Naive thymus-derived CD4-positive, alpha-beta T cell (primary cell): ENCODE measurements at regions not wholly inside any gene's neighbourhood (a gene's known extent, or its start where the extent isn't known, plus 50 kb on each side); places are given as distances from the start of the nearest gene placed in this dataset.

Source experiments
- ATAC-seq: fragments of 150-1000 bp; cut with Tn5 transposase; 2 replicates; pipeline ENCODE4 v1.10.0; 2021; ENCODE audit warnings: mild to moderate bottlenecking, moderate library complexity
- CTCF ChIA-PET: fragments of 350-600 bp; sonication (Branson Sonifier 250); formaldehyde crosslinking; loops from one replicate; lab custom pipeline; 2021; ENCODE audit warnings: antibody characterized with exemption; lab: Charles Lee
- POLR2A ChIA-PET: fragments of 350-600 bp; sonication (Branson Sonifier 250); formaldehyde crosslinking; loops from one replicate; lab custom pipeline; 2021; ENCODE audit warnings: antibody characterized with exemption, inconsistent platforms; lab: Charles Lee
- DNase-seq, 9 donors: peaks; one replicate each; pipeline versions ENCODE4 v3.0.0 to v3.0.0-alpha.2; 2020 to 2022; ENCODE audit warnings: mixed read lengths in 1 of 9
- H3K27ac ChIP-seq: one replicate; pipeline ENCODE4 v1.7.0; 2013; ENCODE audit warnings: mild to moderate bottlenecking, low read depth, low read length, moderate library complexity
- H3K27me3 ChIP-seq, 2 donors: one replicate each; pipeline ENCODE4 v1.7.0; 2013; ENCODE audit warnings: low read length in 2 of 2, mild to moderate bottlenecking in 2 of 2, moderate library complexity in 2 of 2; ENCODE audit not compliant: control insufficient read depth in 2 of 2, insufficient read depth in 2 of 2
- H3K36me3 ChIP-seq, 3 experiments: 1 replicate in 2 of 3; 2 replicates in 1 of 3; pipeline ENCODE4 v1.7.0; 2013; ENCODE audit warnings: low read length in 3 of 3, mild to moderate bottlenecking in 3 of 3, moderate library complexity in 1 of 3; ENCODE audit not compliant: insufficient read depth in 3 of 3, control insufficient read depth in 2 of 3
- H3K4me1 ChIP-seq, 2 donors: one replicate each; pipeline ENCODE4 v1.7.0; 2013; ENCODE audit warnings: low read length in 2 of 2, mild to moderate bottlenecking in 2 of 2, moderate library complexity in 1 of 2; ENCODE audit not compliant: control insufficient read depth in 2 of 2, insufficient read depth in 2 of 2
- H3K4me3 ChIP-seq: 2 replicates; pipeline ENCODE4 v1.7.0; 2013; ENCODE audit warnings: mild to moderate bottlenecking, low read length
- H3K9me3 ChIP-seq, 3 experiments: 1 replicate in 2 of 3; 2 replicates in 1 of 3; pipeline ENCODE4 v1.7.0; 2013; ENCODE audit warnings: low read length in 3 of 3; ENCODE audit not compliant: control insufficient read depth in 2 of 3
- H3K27ac Mint-ChIP-seq, 9 donors: one replicate each; pipeline ENCODE4 v1.8.0; 2020 to 2022; ENCODE audit warnings: mixed read lengths in 9 of 9, mild to moderate bottlenecking in 8 of 9, moderate library complexity in 5 of 9, inconsistent platforms in 2 of 9
- H3K27me3 Mint-ChIP-seq, 5 donors: one replicate each; pipeline ENCODE4 v1.8.0; 2021 to 2022; ENCODE audit warnings: mixed read lengths in 5 of 5, mild to moderate bottlenecking in 1 of 5
- H3K36me3 Mint-ChIP-seq, 5 donors: one replicate each; pipeline ENCODE4 v1.8.0; 2020 to 2022; ENCODE audit warnings: mixed read lengths in 5 of 5, mild to moderate bottlenecking in 3 of 5, inconsistent platforms in 1 of 5
- H3K4me1 Mint-ChIP-seq, 7 donors: one replicate each; pipeline ENCODE4 v1.8.0; 2020 to 2022; ENCODE audit warnings: mixed read lengths in 7 of 7, mild to moderate bottlenecking in 3 of 7, inconsistent platforms in 1 of 7
- H3K4me3 Mint-ChIP-seq, 10 donors: one replicate each; pipeline ENCODE4 v1.8.0; 2020 to 2022; ENCODE audit warnings: mild to moderate bottlenecking in 10 of 10, mixed read lengths in 10 of 10, moderate library complexity in 6 of 10, inconsistent platforms in 2 of 10
- H3K9me3 Mint-ChIP-seq, 11 donors: one replicate each; pipeline ENCODE4 v1.8.0; 2020 to 2022; ENCODE audit warnings: mixed read lengths in 11 of 11, mild to moderate bottlenecking in 4 of 11, inconsistent platforms in 1 of 11, moderate library complexity in 1 of 11
- intact Hi-C, 2 donors: fragments of 100-400 bp; cut with micrococcal nuclease; formaldehyde crosslinking; loops; one replicate each; pipeline ENCODE4 v1.15.1; 2023

DNA sequence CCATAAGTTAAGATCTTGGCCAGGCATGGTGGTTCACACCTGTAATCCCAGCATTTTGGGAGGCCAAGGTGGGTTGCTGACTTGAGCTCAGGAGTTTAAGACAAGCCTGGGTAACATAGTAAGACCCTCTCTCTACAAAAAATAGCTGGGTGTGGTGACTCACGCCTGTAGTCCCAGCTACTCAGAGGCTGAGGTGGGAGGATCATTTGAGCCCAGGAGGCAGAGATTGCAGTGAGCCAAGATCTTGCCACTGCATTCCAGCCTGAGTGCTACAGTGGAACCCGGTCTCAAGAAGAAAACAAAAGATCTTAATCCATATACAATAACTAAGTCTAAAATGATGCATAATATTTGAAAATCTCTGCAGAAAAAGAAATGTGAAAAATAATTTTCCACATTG, 165.5 kb upstream of the NR5A2 start:
- Mint-ChIP-seq H3K4me3 (no peak overlapping the region), H3K27me3 (peaks cover 10 to 46% (median 24%) of the 10 kb centered on the region in 5 donors), H3K36me3 (no peaks in the 10 kb centered on the region), H3K4me1 (peaks cover 4 to 11% (median 6%) of the 10 kb centered on the region in 7 donors), H3K9me3 (peaks cover 0 to 1% (median 0%) of the 10 kb centered on the region in 11 donors), H3K27ac (no peak overlapping the region)
- ATAC-seq = no peak
- H3K27ac ChIP-seq = no peak overlapping the region
- ChIA-PET POLR2A (no interaction called here), CTCF (interaction anchor here (0.6 kb wide), 1 partner anchor 23 kb away, joined by 3 read pairs; no protein-coding TSS in a partner anchor)
- intact Hi-C loops = no loop called here
- no peaks in the 10 kb centered on the region for H3K27me3 ChIP-seq
- H3K4me1 ChIP-seq = no peaks in the 10 kb centered on the region
- H3K4me3 ChIP-seq = no peak overlapping the region
- no peaks in the 10 kb centered on the region for H3K36me3 ChIP-seq
- no peak for DNase-seq
- H3K9me3 ChIP-seq = no peaks in the 10 kb centered on the region

- DNase-seq (no peak), ATAC-seq (no peak)
- H3K4me1 Mint-ChIP-seq = peaks cover 0 to 8% (median 0%) of the 10 kb centered on the region in 7 donors
- intact Hi-C loops = no loop called here
- Histone ChIP-seq H3K27ac (no peak overlapping the region), H3K27me3 (no peaks in the 10 kb centered on the region), H3K9me3 (no peaks in the 10 kb centered on the region), H3K36me3 (no peaks in the 10 kb centered on the region), H3K4me1 (no peaks in the 10 kb centered on the region), H3K4me3 (no peak overlapping the region)
- no peak overlapping the region for H3K4me3 Mint-ChIP-seq
- H3K27ac Mint-ChIP-seq = no peak overlapping the region
- H3K27me3 Mint-ChIP-seq = peaks cover 6 to 40% (median 12%) of the 10 kb centered on the region in 5 donors
- CTCF ChIA-PET = no interaction called here
- POLR2A ChIA-PET = no interaction called here
- H3K9me3 Mint-ChIP-seq = peaks cover 0 to 1% (median 0%) of the 10 kb centered on the region in 11 donors
- H3K36me3 Mint-ChIP-seq = no peaks in the 10 kb centered on the region
Observed at GRCh38 chr1:199866210-199866617, 161.3 kb upstream of the NR5A2 start.

DNA sequence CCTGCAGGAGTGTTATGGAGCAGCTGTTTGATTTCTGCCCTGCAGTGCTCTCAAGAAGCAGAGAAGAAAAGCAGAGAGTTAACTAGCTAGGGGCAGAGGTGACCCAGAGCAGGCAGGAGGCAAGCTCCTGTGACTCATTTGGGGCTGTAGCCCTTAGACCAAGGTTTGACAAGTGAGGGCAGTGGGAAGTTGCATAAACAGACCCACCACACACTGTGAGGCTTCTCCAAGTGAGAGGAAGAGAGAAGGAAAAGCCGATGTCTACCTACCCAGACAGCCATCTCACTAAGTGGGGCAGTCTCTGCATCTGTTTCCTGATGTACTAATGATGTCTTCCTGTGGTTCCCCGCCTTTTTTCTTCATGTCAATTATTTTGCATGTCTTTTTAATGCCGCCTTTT, 159.9 kb upstream of the NR5A2 start:
- CTCF ChIA-PET = no interaction called here
- Histone ChIP-seq H3K9me3 (no peaks in the 10 kb centered on the region), H3K4me1 (no peaks in the 10 kb centered on the region), H3K27me3 (no peaks in the 10 kb centered on the region), H3K27ac (no peak overlapping the region), H3K4me3 (no peak overlapping the region), H3K36me3 (no peaks in the 10 kb centered on the region)
- Mint-ChIP-seq H3K36me3 (no peaks in the 10 kb centered on the region), H3K27me3 (peaks cover 4 to 38% (median 9%) of the 10 kb centered on the region in 5 donors), H3K27ac (no peak overlapping the region), H3K4me1 (peaks cover 0 to 8% (median 0%) of the 10 kb centered on the region in 7 donors), H3K9me3 (peaks cover 0 to 1% (median 0%) of the 10 kb centered on the region in 11 donors), H3K4me3 (no peak overlapping the region)
- DNase-seq (no peak), ATAC-seq (peak; percentile 52)
- POLR2A ChIA-PET = no interaction called here
- intact Hi-C loops = no loop called here

DNA sequence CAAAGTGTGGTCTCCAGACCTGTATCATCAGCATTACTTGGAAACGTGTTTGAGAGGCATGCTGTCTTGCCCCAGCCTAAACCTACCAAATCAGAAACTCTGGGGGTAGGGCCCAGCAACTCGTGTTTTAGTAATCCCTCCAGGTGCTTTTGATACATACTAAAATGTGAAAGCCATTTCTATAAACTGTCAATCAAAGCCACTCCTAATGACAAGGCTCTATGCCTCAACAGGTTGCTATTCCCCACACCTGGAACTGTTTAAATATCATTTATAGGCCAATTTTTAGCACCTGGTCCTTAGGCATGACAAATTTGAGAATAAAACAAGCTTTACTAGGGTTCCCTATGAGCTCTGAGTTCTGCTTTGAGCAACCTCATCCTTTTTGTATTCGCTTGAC, 158.7 kb upstream of the NR5A2 start:
- Histone ChIP-seq H3K27ac (no peak overlapping the region), H3K36me3 (no peaks in the 10 kb centered on the region), H3K9me3 (no peaks in the 10 kb centered on the region), H3K4me1 (no peaks in the 10 kb centered on the region), H3K27me3 (no peaks in the 10 kb centered on the region), H3K4me3 (no peak overlapping the region)
- Mint-ChIP-seq H3K9me3 (peaks cover 0 to 1% (median 0%) of the 10 kb centered on the region in 11 donors), H3K36me3 (no peaks in the 10 kb centered on the region), H3K4me3 (no peak overlapping the region), H3K27ac (no peak overlapping the region), H3K27me3 (peaks cover 9 to 36% (median 12%) of the 10 kb centered on the region in 5 donors), H3K4me1 (peaks cover 0 to 8% (median 0%) of the 10 kb centered on the region in 7 donors)
- intact Hi-C loops = no loop called here
- POLR2A ChIA-PET = no interaction called here
- CTCF ChIA-PET = no interaction called here
- no peak for DNase-seq
- no peak for ATAC-seq

DNA sequence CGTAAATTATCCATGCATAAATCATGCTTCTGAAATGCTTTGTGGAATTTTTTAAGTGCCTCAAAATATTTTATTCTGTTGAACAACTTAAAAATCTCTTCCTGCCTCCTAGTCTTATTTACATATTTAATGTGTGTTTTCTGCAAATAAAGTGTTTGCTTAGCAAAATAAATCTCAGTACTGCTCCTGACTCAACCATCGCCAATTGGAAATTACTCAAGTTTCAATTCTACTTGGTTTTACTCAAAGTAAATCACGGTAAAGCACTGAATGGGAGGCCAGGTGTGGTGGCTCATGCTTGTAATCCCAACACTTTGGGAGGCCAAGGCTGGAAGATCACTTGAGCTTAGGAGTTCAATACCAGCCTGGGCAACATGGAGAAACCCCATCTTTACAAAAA, 152.2 kb upstream of the NR5A2 start:
- no peaks in the 10 kb centered on the region for H3K36me3 Mint-ChIP-seq
- Histone ChIP-seq H3K4me3 (no peak overlapping the region), H3K9me3 (no peaks in the 10 kb centered on the region), H3K4me1 (no peaks in the 10 kb centered on the region), H3K36me3 (no peaks in the 10 kb centered on the region), H3K27me3 (no peaks in the 10 kb centered on the region), H3K27ac (no peak overlapping the region)
- H3K4me1 Mint-ChIP-seq = peaks cover 0 to 4% (median 0%) of the 10 kb centered on the region in 7 donors
- intact Hi-C loops = no loop called here
- peaks cover 5 to 19% (median 7%) of the 10 kb centered on the region in 5 donors for H3K27me3 Mint-ChIP-seq
- H3K4me3 Mint-ChIP-seq = no peak overlapping the region
- POLR2A ChIA-PET = no interaction called here
- CTCF ChIA-PET = no interaction called here
- no peak for ATAC-seq
- H3K9me3 Mint-ChIP-seq = peaks cover 0 to 3% (median 0%) of the 10 kb centered on the region in 11 donors
- DNase-seq = no peak
- no peak overlapping the region for H3K27ac Mint-ChIP-seq

GRCh38 chr1:199875856-199876255, 151.7 kb upstream of the NR5A2 start:
- Histone ChIP-seq H3K36me3 (no peaks in the 10 kb centered on the region), H3K27ac (no peak overlapping the region), H3K9me3 (no peaks in the 10 kb centered on the region), H3K4me3 (no peak overlapping the region), H3K27me3 (no peaks in the 10 kb centered on the region), H3K4me1 (no peaks in the 10 kb centered on the region)
- H3K9me3 Mint-ChIP-seq = peaks cover 0 to 4% (median 0%) of the 10 kb centered on the region in 11 donors
- H3K27me3 Mint-ChIP-seq = peaks cover 5 to 19% (median 7%) of the 10 kb centered on the region in 5 donors
- ATAC-seq (no peak), DNase-seq (no peak)
- no peaks in the 10 kb centered on the region for H3K36me3 Mint-ChIP-seq
- ChIA-PET CTCF (no interaction called here), POLR2A (no interaction called here)
- H3K4me1 Mint-ChIP-seq = peaks cover 0 to 4% (median 0%) of the 10 kb centered on the region in 7 donors
- no peak overlapping the region for H3K27ac Mint-ChIP-seq
- intact Hi-C loops = no loop called here
- no peak overlapping the region for H3K4me3 Mint-ChIP-seq
